HCT116 (cell line): ENCODE measurements at regions not wholly inside any gene's neighbourhood (a gene's known extent, or its start where the extent isn't known, plus 50 kb on each side); places are given as distances from the start of the nearest gene placed in this dataset.

Experiments
- ATAC-seq: fragments of 200-7000 bp; cut with Tn5 transposase; 2 replicates; pipeline ENCODE4 v1.9.1; 2020; ENCODE audit warnings: mild to moderate bottlenecking, moderate library complexity
- BruUV-seq: library from RNA; stranded (reverse); fragments of 400-500 nt; replicated peaks from 2 replicates; lab custom pipeline; 2021; lab: Mats Ljungman, UMichigan
- CTCF ChIA-PET: fragments of 300-600 bp; sonication (Branson Sonifier 250); formaldehyde crosslinking; loops from one replicate; lab custom pipeline; 2021; ENCODE audit warnings: antibody characterized with exemption; lab: Charles Lee
- POLR2A ChIA-PET: fragments of 300-600, 350-600 bp; sonication (Branson Sonifier 250); formaldehyde crosslinking; loops from one replicate; lab custom pipeline; 2021; ENCODE audit warnings: antibody characterized with exemption; lab: Charles Lee
- RAD21 ChIA-PET, 2 experiments: fragments of 300-600 bp; sonication (Branson Sonifier 250); formaldehyde crosslinking; loops; one replicate each; lab custom pipeline; 2023; ENCODE audit warnings: low total read pairs in 2 of 2; ENCODE audit not compliant: uncharacterized antibody in 2 of 2, unreplicated experiment in 2 of 2, low non-redundant PET in 1 of 2; lab: Charles Lee
- DNase-seq: peaks from one replicate; pipeline ENCODE4 v3.0.0-alpha.2; 2010; ENCODE audit warnings: low read depth, low spot score
- H2AFZ ChIP-seq: fragments of 200-600 bp; shearing (Covaris generic), sonication (generic); 2 replicates; pipeline ENCODE4 v1.6.1; 2017; ENCODE audit warnings: low read depth, mixed run types, mixed read lengths, antibody characterized with exemption, low read length; ENCODE audit not compliant: poor library complexity, severe bottlenecking
- H3K27ac ChIP-seq: 2 replicates; pipeline ENCODE4 v1.5.1; 2012; ENCODE audit warnings: low read depth, low read length
- H3K27me3 ChIP-seq: fragments of 200-600 bp; sonication (generic); 2 replicates; pipeline ENCODE4 v1.6.1; 2016; ENCODE audit warnings: mixed run types, low read length, mixed read lengths; ENCODE audit not compliant: insufficient read depth
- H3K36me3 ChIP-seq, 2 experiments: fragments of 200-500 bp in 1 of 2; fragments of 200-600 bp in 1 of 2; sonication (Bioruptor generic) in 1 of 2; sonication (generic) in 1 of 2; 2 replicates each; pipeline versions ENCODE4 v1.5.1 to v1.6.1; 2014 to 2016; ENCODE audit warnings: low read length in 2 of 2, inconsistent platforms in 1 of 2, mixed read lengths in 1 of 2, mixed run types in 1 of 2; ENCODE audit not compliant: insufficient read depth in 2 of 2, control insufficient read depth in 1 of 2
- H3K4me1 ChIP-seq, 2 experiments: fragments of 200-600 bp in 1 of 2; sonication (generic) in 1 of 2; 2 replicates each; pipeline versions ENCODE4 v1.5.1 to v1.6.1; 2012 to 2017; ENCODE audit warnings: low read length in 2 of 2, inconsistent platforms in 1 of 2, mild to moderate bottlenecking in 1 of 2, mixed read lengths in 1 of 2, mixed run types in 1 of 2, moderate library complexity in 1 of 2; ENCODE audit not compliant: insufficient read depth in 2 of 2, control insufficient read depth in 1 of 2
- H3K4me2 ChIP-seq: fragments of 200-600 bp; sonication (generic); 2 replicates; pipeline ENCODE4 v1.6.1; 2017; ENCODE audit warnings: mixed run types, low read length, mixed read lengths
- H3K4me3 ChIP-seq, 2 experiments: fragments of 200-600 bp in 1 of 2; sonication (generic) in 1 of 2; replicated peaks in 1 of 2; 2 replicates each; pipeline ENCODE4 v1.5.1; 2011 to 2016; ENCODE audit warnings: low read length in 2 of 2, control low read depth in 1 of 2, low read depth in 1 of 2, mild to moderate bottlenecking in 1 of 2, mixed read lengths in 1 of 2, mixed run types in 1 of 2
- H3K79me2 ChIP-seq: fragments of 200-600 bp; sonication (generic); 2 replicates; pipeline ENCODE4 v1.6.1; 2017; ENCODE audit warnings: mild to moderate bottlenecking, mixed run types, low read length, moderate library complexity, mixed read lengths; ENCODE audit not compliant: insufficient read depth
- H3K9ac ChIP-seq: fragments of 200-600 bp; sonication (generic); 2 replicates; pipeline ENCODE4 v1.6.1; 2016; ENCODE audit warnings: low read length, mixed read lengths
- H3K9me2 ChIP-seq: fragments of 200-600 bp; sonication (generic), shearing (Covaris generic); 2 replicates; pipeline ENCODE4 v1.6.1; 2017; ENCODE audit warnings: mixed run types, mild to moderate bottlenecking, moderate library complexity; ENCODE audit not compliant: insufficient read depth
- H3K9me3 ChIP-seq, 2 experiments: fragments of 200-500 bp in 1 of 2; fragments of 200-600 bp in 1 of 2; sonication (Bioruptor generic) in 1 of 2; sonication (generic) in 1 of 2; 2 replicates each; pipeline ENCODE4 v1.6.1; 2014 to 2017; ENCODE audit warnings: low read length in 2 of 2, mixed read lengths in 2 of 2, inconsistent platforms in 1 of 2, low read depth in 1 of 2, mild to moderate bottlenecking in 1 of 2, mixed run types in 1 of 2, moderate library complexity in 1 of 2; ENCODE audit not compliant: control insufficient read depth in 1 of 2, insufficient read depth in 1 of 2
- H4K20me1 ChIP-seq: fragments of 200-600 bp; sonication (generic), shearing (Covaris generic); 2 replicates; pipeline ENCODE4 v1.6.1; 2017; ENCODE audit warnings: mixed run types, mild to moderate bottlenecking, moderate library complexity; ENCODE audit not compliant: insufficient read depth
- ATF3 ChIP-seq: IDR thresholded peaks from 2 replicates; pipeline ENCODE4 v1.6.1; 2012
- CBX3 ChIP-seq: IDR thresholded peaks from 2 replicates; pipeline ENCODE4 v1.6.1; 2012; ENCODE audit warnings: low read depth
- CEBPB ChIP-seq: IDR thresholded peaks from 2 replicates; pipeline ENCODE4 v1.6.1; 2012; ENCODE audit warnings: low read depth
- ELF1 ChIP-seq: IDR thresholded peaks from 2 replicates; pipeline ENCODE4 v1.6.1; 2012; ENCODE audit warnings: low read depth, borderline replicate concordance
- FOSL1 ChIP-seq: IDR thresholded peaks from 2 replicates; pipeline ENCODE4 v1.6.1; 2012; ENCODE audit warnings: low read depth
- JUND ChIP-seq: IDR thresholded peaks from 2 replicates; pipeline ENCODE4 v1.6.1; 2012
- MAX ChIP-seq: IDR thresholded peaks from 2 replicates; pipeline ENCODE4 v1.6.1; 2012
- RAD21 ChIP-seq: IDR thresholded peaks from 2 replicates; pipeline ENCODE4 v1.6.1; 2012; ENCODE audit warnings: low read depth, mild to moderate bottlenecking
- REST ChIP-seq: IDR thresholded peaks from 2 replicates; pipeline ENCODE4 v1.6.1; 2012; ENCODE audit warnings: low read depth
- SIN3A ChIP-seq: IDR thresholded peaks from 2 replicates; pipeline ENCODE4 v1.6.1; 2012; ENCODE audit warnings: low read depth
- SRF ChIP-seq: IDR thresholded peaks from 2 replicates; pipeline ENCODE4 v1.6.1; 2012; ENCODE audit warnings: low read depth
- YY1 ChIP-seq: IDR thresholded peaks from 2 replicates; pipeline ENCODE4 v1.6.1; 2011; ENCODE audit warnings: low read length, low read depth, moderate library complexity, mild to moderate bottlenecking; ENCODE audit not compliant: insufficient replicate concordance; ENCODE audit errors: extremely low read depth
- ZFX ChIP-seq: fragments of 450-650 bp; IDR thresholded peaks from 2 replicates; pipeline ENCODE4 v1.6.1; 2017
- intact Hi-C: fragments of 100-400 bp; cut with micrococcal nuclease; formaldehyde crosslinking; loops from 2 replicates; pipeline ENCODE4 v1.10.0; 2022
- TF ChIP-seq, protein P1 (sequence below), 3 experiments: fragments of 200-600 bp in 1 of 3; sonication (generic) in 1 of 3; IDR thresholded peaks in 2 of 3; conservative IDR thresholded peaks in 1 of 3; 2 replicates each; pipeline ENCODE4 v1.5.1; 2012 to 2017; ENCODE audit warnings: low read depth in 2 of 3, low read length in 2 of 3, antibody characterized with exemption in 1 of 3, borderline replicate concordance in 1 of 3, control low read depth in 1 of 3, mild to moderate bottlenecking in 1 of 3, mixed read lengths in 1 of 3, mixed run types in 1 of 3, moderate library complexity in 1 of 3; ENCODE audit not compliant: insufficient read depth in 1 of 3

DNA sequence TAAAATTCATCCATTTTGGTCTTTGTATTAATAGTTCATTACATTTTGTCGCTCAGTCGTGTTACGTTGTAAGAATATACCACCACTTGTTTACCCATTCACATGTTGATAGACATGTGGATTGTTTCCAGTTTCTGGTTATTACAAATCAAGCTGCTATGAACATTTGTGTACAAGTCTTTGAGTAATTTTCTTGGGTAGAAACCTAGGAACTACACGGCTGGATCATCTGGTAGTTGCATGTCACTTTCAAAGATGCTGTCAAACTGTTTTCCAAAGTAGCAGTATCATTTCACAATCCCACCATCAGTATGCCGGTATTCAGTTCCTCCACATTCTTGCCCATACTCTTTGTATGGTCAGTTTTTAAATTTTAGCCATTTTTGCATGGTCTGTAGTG is 98.0 kb downstream of the GASK1B start:
- ChIA-PET RAD21 (no interaction called here), POLR2A (no interaction called here), CTCF (no interaction called here)
- no peak overlapping the region for H3K4me3 ChIP-seq
- no TSS peak for BruUV-seq
- H3K36me3 ChIP-seq: no peaks in the 10 kb centered on the region
- H4K20me1 ChIP-seq: no peaks in the 10 kb centered on the region
- H3K9ac ChIP-seq: no peak overlapping the region
- H3K9me2 ChIP-seq: no peaks in the 10 kb centered on the region
- ATAC-seq (no peak), DNase-seq (no peak)
- no peaks in the 10 kb centered on the region for H3K9me3 ChIP-seq
- TF ChIP-seq CEBPB: no peak
- no peak for TF ChIP-seq MAX
- no peak for TF ChIP-seq FOSL1
- H2AFZ ChIP-seq: no peak overlapping the region
- no peaks in the 10 kb centered on the region for H3K27me3 ChIP-seq
- H3K27ac ChIP-seq: no peak overlapping the region
- no peak overlapping the region for H3K4me2 ChIP-seq
- intact Hi-C loops: no loop called here
- no peaks in the 10 kb centered on the region for H3K79me2 ChIP-seq
- no peaks in the 10 kb centered on the region for H3K4me1 ChIP-seq

- CTCF ChIA-PET: no interaction called here
- RAD21 ChIA-PET: no interaction called here
Measured at GRCh38 chr4:158071931-158072330, 100.9 kb downstream of the GASK1B start.

More at GRCh38 chr4:158071931-158072330, 100.9 kb downstream of the GASK1B start:
- BruUV-seq: no TSS peak
- Histone ChIP-seq H3K4me2 (no peak overlapping the region), H3K9me2 (no peaks in the 10 kb centered on the region), H3K4me3 (no peak overlapping the region), H3K27ac (no peak overlapping the region), H3K9ac (no peak overlapping the region), H3K27me3 (no peaks in the 10 kb centered on the region), H4K20me1 (no peaks in the 10 kb centered on the region), H3K4me1 (no peaks in the 10 kb centered on the region), H2AFZ (no peak overlapping the region), H3K9me3 (no peaks in the 10 kb centered on the region), H3K36me3 (no peaks in the 10 kb centered on the region), H3K79me2 (no peaks in the 10 kb centered on the region)
- POLR2A ChIA-PET: no interaction called here
- DNase-seq: no peak
- TF ChIP-seq MAX (no peak), ATF3 (no peak), JUND (no peak), ZFX (no peak), REST (no peak), RAD21 (no peak), ELF1 (no peak), CBX3 (no peak), YY1 (no peak), SRF (no peak), SIN3A (no peak)
- TF ChIP-seq, protein P1, sequence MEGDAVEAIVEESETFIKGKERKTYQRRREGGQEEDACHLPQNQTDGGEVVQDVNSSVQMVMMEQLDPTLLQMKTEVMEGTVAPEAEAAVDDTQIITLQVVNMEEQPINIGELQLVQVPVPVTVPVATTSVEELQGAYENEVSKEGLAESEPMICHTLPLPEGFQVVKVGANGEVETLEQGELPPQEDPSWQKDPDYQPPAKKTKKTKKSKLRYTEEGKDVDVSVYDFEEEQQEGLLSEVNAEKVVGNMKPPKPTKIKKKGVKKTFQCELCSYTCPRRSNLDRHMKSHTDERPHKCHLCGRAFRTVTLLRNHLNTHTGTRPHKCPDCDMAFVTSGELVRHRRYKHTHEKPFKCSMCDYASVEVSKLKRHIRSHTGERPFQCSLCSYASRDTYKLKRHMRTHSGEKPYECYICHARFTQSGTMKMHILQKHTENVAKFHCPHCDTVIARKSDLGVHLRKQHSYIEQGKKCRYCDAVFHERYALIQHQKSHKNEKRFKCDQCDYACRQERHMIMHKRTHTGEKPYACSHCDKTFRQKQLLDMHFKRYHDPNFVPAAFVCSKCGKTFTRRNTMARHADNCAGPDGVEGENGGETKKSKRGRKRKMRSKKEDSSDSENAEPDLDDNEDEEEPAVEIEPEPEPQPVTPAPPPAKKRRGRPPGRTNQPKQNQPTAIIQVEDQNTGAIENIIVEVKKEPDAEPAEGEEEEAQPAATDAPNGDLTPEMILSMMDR (IDR thresholded peaks at IDR 0.05 in 2 of 3, conservative IDR thresholded peaks at IDR 0.05 in 1 of 3; ENCODE audit: borderline replicate concordance in 1 of 3, insufficient read depth in 1 of 3, low read depth in 2 of 3, low read length in 2 of 3): no peak
- intact Hi-C loops: no loop called here
- no peak for ATAC-seq
